C4-2B (cell line): ENCODE measurements at regions not wholly inside any gene's neighbourhood (a gene's known extent, or its start where the extent isn't known, plus 50 kb on each side); places are given as distances from the start of the nearest gene placed in this dataset.

Experiments used
- CTCF ChIP-seq: fragments of 450-650 bp; conservative IDR thresholded peaks from 2 replicates; pipeline ENCODE4 v1.5.1; 2017; ENCODE audit warnings: mild to moderate bottlenecking
- ZFX ChIP-seq: fragments of 450-650 bp; IDR thresholded peaks from 2 replicates; pipeline ENCODE4 v1.6.1; 2017

- no peak for TF ChIP-seq CTCF
- TF ChIP-seq ZFX, result no peak
Observed at GRCh38 chr11:97902828-97903227, 1117.9 kb upstream of the CNTN5 start.
